C4-2B (cell line): ENCODE measurements at regions not wholly inside any gene's neighbourhood (a gene's known extent, or its start where the extent isn't known, plus 50 kb on each side); places are given as distances from the start of the nearest gene placed in this dataset.

ENCODE experiments used
- H3K27ac ChIP-seq: fragments of 450-650 bp; 2 replicates; pipeline ENCODE4 v1.5.1; 2017
- ZFX ChIP-seq: fragments of 450-650 bp; IDR thresholded peaks from 2 replicates; pipeline ENCODE4 v1.6.1; 2017
- TF ChIP-seq, protein P1 (sequence below): fragments of 450-650 bp; conservative IDR thresholded peaks from 2 replicates; pipeline ENCODE4 v1.5.1; 2017; ENCODE audit warnings: mild to moderate bottlenecking

DNA sequence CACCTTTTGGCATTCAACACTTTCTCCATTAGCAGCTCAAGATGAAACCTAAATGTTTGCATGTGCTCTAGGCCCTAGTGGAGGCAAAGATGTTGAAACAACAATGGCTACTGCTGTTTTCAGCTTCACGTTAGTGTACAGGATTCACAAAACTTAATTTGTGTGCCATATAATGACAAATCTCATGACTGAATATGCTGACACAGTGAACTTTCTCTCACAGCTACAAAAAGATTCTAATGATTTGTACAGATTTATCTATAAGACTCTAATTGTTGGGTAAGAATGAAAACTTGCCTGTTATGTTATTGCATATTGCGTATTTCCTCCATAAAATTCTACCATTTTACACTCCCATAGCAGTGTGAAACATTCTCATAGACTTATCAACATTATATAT, 97.5 kb downstream of the CETN3 start:
- no peak overlapping the region for H3K27ac ChIP-seq
- TF ChIP-seq, protein P1, sequence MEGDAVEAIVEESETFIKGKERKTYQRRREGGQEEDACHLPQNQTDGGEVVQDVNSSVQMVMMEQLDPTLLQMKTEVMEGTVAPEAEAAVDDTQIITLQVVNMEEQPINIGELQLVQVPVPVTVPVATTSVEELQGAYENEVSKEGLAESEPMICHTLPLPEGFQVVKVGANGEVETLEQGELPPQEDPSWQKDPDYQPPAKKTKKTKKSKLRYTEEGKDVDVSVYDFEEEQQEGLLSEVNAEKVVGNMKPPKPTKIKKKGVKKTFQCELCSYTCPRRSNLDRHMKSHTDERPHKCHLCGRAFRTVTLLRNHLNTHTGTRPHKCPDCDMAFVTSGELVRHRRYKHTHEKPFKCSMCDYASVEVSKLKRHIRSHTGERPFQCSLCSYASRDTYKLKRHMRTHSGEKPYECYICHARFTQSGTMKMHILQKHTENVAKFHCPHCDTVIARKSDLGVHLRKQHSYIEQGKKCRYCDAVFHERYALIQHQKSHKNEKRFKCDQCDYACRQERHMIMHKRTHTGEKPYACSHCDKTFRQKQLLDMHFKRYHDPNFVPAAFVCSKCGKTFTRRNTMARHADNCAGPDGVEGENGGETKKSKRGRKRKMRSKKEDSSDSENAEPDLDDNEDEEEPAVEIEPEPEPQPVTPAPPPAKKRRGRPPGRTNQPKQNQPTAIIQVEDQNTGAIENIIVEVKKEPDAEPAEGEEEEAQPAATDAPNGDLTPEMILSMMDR = no peak
- TF ChIP-seq ZFX = no peak

- H3K27ac ChIP-seq = no peak overlapping the region
- no peak for TF ChIP-seq ZFX
- TF ChIP-seq, protein P1 = no peak
These were observed 98.2 kb downstream of the CETN3 start for GRCh38 chr5:90311401-90311800.

DNA sequence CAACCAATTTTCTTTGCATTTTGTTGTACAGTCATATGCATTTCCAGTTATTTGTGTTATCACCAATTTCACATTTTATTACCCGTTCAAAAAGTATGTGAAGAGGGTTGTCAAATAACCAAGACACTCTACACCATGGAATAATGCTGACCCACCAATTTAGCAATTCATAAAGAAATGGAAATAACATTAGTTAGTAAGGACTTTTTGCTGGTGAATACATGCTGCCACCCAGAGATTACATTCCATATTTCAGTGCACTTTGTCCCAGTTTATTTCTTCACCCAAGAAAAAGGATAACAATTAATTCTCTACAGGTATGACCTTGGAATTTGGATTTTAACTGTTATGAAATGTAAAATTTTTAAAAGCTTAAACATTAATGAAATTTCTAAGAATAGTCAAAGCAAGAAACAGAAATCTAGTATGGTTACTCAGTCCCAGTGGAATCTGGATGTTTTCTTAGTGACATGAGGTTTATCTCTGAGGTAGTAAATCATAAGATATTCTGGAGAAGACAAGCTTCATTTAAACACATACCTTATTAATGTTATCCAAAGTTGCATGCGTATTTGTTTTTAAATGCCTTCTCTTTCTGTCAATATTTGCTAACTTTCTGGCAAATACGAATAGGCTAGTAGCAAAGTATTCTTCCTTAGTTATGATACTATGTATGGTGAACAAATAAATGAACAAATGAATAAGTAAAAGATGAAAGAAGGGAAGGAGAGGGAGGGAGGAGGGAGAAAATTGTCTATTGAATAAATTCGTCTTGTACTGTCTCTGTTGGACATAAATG, 100.6 kb downstream of the CETN3 start:
- TF ChIP-seq, protein P1 = peak; percentile 48
- TF ChIP-seq ZFX = no peak
- H3K27ac ChIP-seq = no peak overlapping the region

DNA sequence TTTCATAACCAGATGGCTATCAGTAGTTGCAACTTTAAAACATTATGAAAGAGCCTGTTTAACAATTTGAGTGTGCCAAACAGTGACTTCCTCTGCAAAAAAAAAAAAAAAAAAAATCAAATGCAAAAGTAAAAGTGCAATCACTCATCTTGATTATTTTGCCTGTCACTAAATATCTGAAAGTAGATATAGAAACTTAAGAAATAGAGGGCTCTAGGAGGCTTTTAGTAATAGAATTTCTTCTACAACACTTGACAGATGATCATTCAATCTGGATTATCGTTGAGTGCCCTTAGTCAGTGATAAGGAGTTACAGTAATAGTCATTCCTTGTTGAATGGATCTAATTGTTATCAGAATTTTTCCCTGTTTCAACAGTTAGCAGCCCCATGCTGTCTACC, 101.8 kb downstream of the CETN3 start:
- TF ChIP-seq ZFX = no peak
- TF ChIP-seq, protein P1 = no peak

GRCh38 chr5:90307322-90307721, 102.2 kb downstream of the CETN3 start:
- TF ChIP-seq, protein P1 = no peak
- TF ChIP-seq ZFX = no peak
- no peak overlapping the region for H3K27ac ChIP-seq

More for the DNA sequence above, 101.8 kb downstream of the CETN3 start:
- H3K27ac ChIP-seq = no peak overlapping the region

- TF ChIP-seq ZFX = no peak
- TF ChIP-seq, protein P1 = no peak
These were observed 102.9 kb downstream of the CETN3 start for GRCh38 chr5:90306613-90307012.

DNA sequence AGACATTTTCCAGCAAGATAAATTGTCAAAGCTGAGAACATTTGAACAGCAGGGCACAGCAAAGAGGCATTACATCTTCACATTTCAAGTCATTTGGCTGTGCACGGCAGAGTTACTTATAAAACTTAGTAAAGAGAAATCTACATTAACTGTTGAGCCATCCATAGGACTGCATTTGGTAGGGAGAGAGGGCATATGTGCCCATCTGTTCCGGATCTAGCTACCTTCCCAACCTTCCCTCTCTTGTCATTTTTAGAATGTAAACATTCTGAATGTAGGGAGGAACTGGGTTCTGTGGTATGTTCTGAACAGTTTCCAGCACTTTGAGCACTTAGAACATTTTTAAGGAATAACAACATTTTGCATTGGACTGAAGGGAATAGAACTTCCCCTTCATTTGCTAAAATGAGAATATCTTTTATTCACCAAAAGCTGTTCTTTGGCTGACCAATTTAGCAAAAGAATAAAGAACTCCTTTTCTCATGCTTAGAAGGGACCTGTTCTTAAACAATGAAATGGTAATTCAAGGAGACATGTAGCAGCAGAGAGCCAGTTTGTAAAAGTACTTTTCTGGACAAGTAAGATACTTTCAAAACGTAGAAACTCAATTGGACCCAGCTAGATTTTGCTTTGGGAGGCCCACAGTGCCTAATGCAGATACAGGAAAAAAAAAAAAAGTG, 104.4 kb downstream of the CETN3 start:
- H3K27ac ChIP-seq = no peak overlapping the region

More at GRCh38 chr5:90306613-90307012, 102.9 kb downstream of the CETN3 start:
- H3K27ac ChIP-seq = no peak overlapping the region

More for the DNA sequence above, 104.4 kb downstream of the CETN3 start:
- TF ChIP-seq, protein P1 = 0 out of 2 replicates have a peak, but pooled peaks have one; percentile 4
- TF ChIP-seq ZFX = no peak
